Glutamatergic neuron (in vitro differentiated cells): ENCODE measurements at regions not wholly inside any gene's neighbourhood (a gene's known extent, or its start where the extent isn't known, plus 50 kb on each side); places are given as distances from the start of the nearest gene placed in this dataset.

Experiments used
- DNase-seq: peaks from one replicate; pipeline ENCODE4 v3.0.0; 2022
- H3K27ac Mint-ChIP-seq: one replicate; pipeline ENCODE4 v1.8.0; 2020; ENCODE audit warnings: mild to moderate bottlenecking, mixed read lengths, inconsistent platforms; ENCODE audit not compliant: unreplicated experiment
- H3K27me3 Mint-ChIP-seq: one replicate; pipeline ENCODE4 v1.8.0; 2020; ENCODE audit warnings: mild to moderate bottlenecking, moderate library complexity, mixed read lengths, inconsistent platforms; ENCODE audit not compliant: unreplicated experiment
- H3K36me3 Mint-ChIP-seq: one replicate; pipeline ENCODE4 v1.8.0; 2020; ENCODE audit warnings: mild to moderate bottlenecking, mixed read lengths, inconsistent platforms; ENCODE audit not compliant: unreplicated experiment
- H3K4me1 Mint-ChIP-seq: one replicate; pipeline ENCODE4 v1.8.0; 2020; ENCODE audit warnings: mild to moderate bottlenecking, low read depth, mixed read lengths, inconsistent platforms; ENCODE audit not compliant: unreplicated experiment
- H3K4me3 Mint-ChIP-seq: one replicate; pipeline ENCODE4 v1.8.0; 2020; ENCODE audit warnings: mild to moderate bottlenecking, mixed read lengths, inconsistent platforms; ENCODE audit not compliant: unreplicated experiment
- H3K9me3 Mint-ChIP-seq: one replicate; pipeline ENCODE4 v1.8.0; 2020; ENCODE audit warnings: mild to moderate bottlenecking, moderate library complexity, mixed read lengths, inconsistent platforms; ENCODE audit not compliant: unreplicated experiment
- CTCF ChIP-seq: fragments of 200-600 bp; sonication (generic); IDR thresholded peaks from one replicate; pipeline ENCODE4 v1.5.0; 2021; ENCODE audit not compliant: partially characterized antibody, unreplicated experiment

GRCh38 chr10:3542185-3542611 lies 242.8 kb downstream of the KLF6 start:
- no peak for TF ChIP-seq CTCF
- no peak overlapping the region for H3K4me3 Mint-ChIP-seq
- H3K4me1 Mint-ChIP-seq: no peaks in the 10 kb centered on the region
- H3K36me3 Mint-ChIP-seq: no peaks in the 10 kb centered on the region
- H3K27ac Mint-ChIP-seq: no peak overlapping the region
- H3K9me3 Mint-ChIP-seq: peaks cover 6% of the 10 kb centered on the region
- no peak for DNase-seq
- no peaks in the 10 kb centered on the region for H3K27me3 Mint-ChIP-seq

- H3K9me3 Mint-ChIP-seq: peaks cover 4% of the 10 kb centered on the region
- no peaks in the 10 kb centered on the region for H3K27me3 Mint-ChIP-seq
- no peaks in the 10 kb centered on the region for H3K36me3 Mint-ChIP-seq
- peaks cover 5% of the 10 kb centered on the region for H3K4me1 Mint-ChIP-seq
- H3K4me3 Mint-ChIP-seq: no peak overlapping the region
- DNase-seq: no peak
- no peak overlapping the region for H3K27ac Mint-ChIP-seq
- no peak for TF ChIP-seq CTCF
Measured at GRCh38 chr10:3539696-3540383, 245.2 kb downstream of the KLF6 start.

- Mint-ChIP-seq H3K27me3 (peaks cover 1% of the 10 kb centered on the region), H3K9me3 (peaks cover 4% of the 10 kb centered on the region), H3K27ac (no peak overlapping the region), H3K36me3 (no peaks in the 10 kb centered on the region), H3K4me1 (peaks cover 10% of the 10 kb centered on the region), H3K4me3 (no peak overlapping the region)
- DNase-seq: no peak
- TF ChIP-seq CTCF: no peak
Measured at GRCh38 chr10:3538656-3539531, 246.1 kb downstream of the KLF6 start.

- no peak for TF ChIP-seq CTCF
- H3K4me1 Mint-ChIP-seq: peaks cover 10% of the 10 kb centered on the region
- H3K27ac Mint-ChIP-seq: no peak overlapping the region
Measured at GRCh38 chr10:3538291-3538655, 246.7 kb downstream of the KLF6 start.

GRCh38 chr10:3537518-3537917 lies 247.5 kb downstream of the KLF6 start:
- Mint-ChIP-seq H3K27ac (no peak overlapping the region), H3K9me3 (peaks cover 4% of the 10 kb centered on the region), H3K27me3 (peaks cover 2% of the 10 kb centered on the region), H3K36me3 (no peaks in the 10 kb centered on the region), H3K4me3 (no peak overlapping the region), H3K4me1 (peaks cover 10% of the 10 kb centered on the region)
- no peak for DNase-seq
- no peak for TF ChIP-seq CTCF

More at GRCh38 chr10:3538291-3538655, 246.7 kb downstream of the KLF6 start:
- Mint-ChIP-seq H3K36me3 (no peaks in the 10 kb centered on the region), H3K9me3 (peaks cover 4% of the 10 kb centered on the region), H3K27me3 (peaks cover 2% of the 10 kb centered on the region), H3K4me3 (no peak overlapping the region)
- no peak for DNase-seq
